Stomach (tissue), 8 donors: ENCODE measurements at regions not wholly inside any gene's neighbourhood (a gene's known extent, or its start where the extent isn't known, plus 50 kb on each side); places are given as distances from the start of the nearest gene placed in this dataset.

Source experiments
- DNase-seq, 2 donors: peaks; one replicate each; pipeline versions ENCODE4 v3.0.0 to v3.0.0-alpha.2; 2013 to 2019
- H3K27ac ChIP-seq, 5 donors: fragments of 200-600 bp in 4 of 5; sonication (generic) in 4 of 5; one replicate each; pipeline ENCODE4 v1.5.1; 2013 to 2019; ENCODE audit warnings: mild to moderate bottlenecking in 1 of 5, moderate library complexity in 1 of 5
- H3K27me3 ChIP-seq, 3 donors: fragments of 200-600 bp; sonication (generic); one replicate each; pipeline ENCODE4 v1.5.1; 2017 to 2019; ENCODE audit warnings: mixed run types in 1 of 3
- H3K36me3 ChIP-seq, 4 donors: fragments of 200-600 bp; sonication (generic); 1 replicate in 3 of 4; 2 replicates in 1 of 4; pipeline ENCODE4 v1.5.1; 2016 to 2019
- H3K4me1 ChIP-seq, 4 donors: fragments of 200-600 bp; sonication (generic); one replicate each; pipeline ENCODE4 v1.5.1; 2016 to 2019
- H3K4me3 ChIP-seq, 4 donors: fragments of 200-600 bp; sonication (generic) in 3 of 4; one replicate each; pipeline ENCODE4 v1.5.1; 2016 to 2019; ENCODE audit warnings: mild to moderate bottlenecking in 1 of 4
- H3K9me3 ChIP-seq, 4 donors: fragments of 200-600 bp; sonication (generic); one replicate each; pipeline ENCODE4 v1.5.1; 2016 to 2019
- EP300 ChIP-seq: sonication (generic); formaldehyde crosslinking; IDR thresholded peaks from one replicate; pipeline ENCODE4 v1.6.1; 2017; ENCODE audit warnings: antibody characterized with exemption
- POLR2A ChIP-seq, 4 donors: fragments of 450-650 bp; IDR thresholded peaks; one replicate each; pipeline ENCODE4 v1.6.1; 2016; ENCODE audit warnings: antibody characterized with exemption in 4 of 4, control low read depth in 2 of 4, mild to moderate bottlenecking in 1 of 4, moderate library complexity in 1 of 4
- POLR2AphosphoS5 ChIP-seq, 3 donors: sonication (generic); formaldehyde crosslinking; IDR thresholded peaks; one replicate each; pipeline ENCODE4 v1.6.1; 2016; ENCODE audit warnings: antibody characterized with exemption in 3 of 3
- WGBS, 5 donors: extraction: QIAGEN DNeasy Blood & Tissue Kit in 3 of 5; methylation state at CpG; one replicate each; pipeline versions ENCODE4 v1.1.5 to v1.1.7; 2013 to 2018; 5-methylcytosine and 5-hydroxymethylcytosine counted together
- intact Hi-C: fragments of 100-400 bp; cut with DNase I; formaldehyde crosslinking; loops from one replicate; pipeline ENCODE4 v1.15.1; 2023; ENCODE audit warnings: low total_unique reads
- TF ChIP-seq, protein P1 (sequence below), 7 experiments: fragments of 450-650 bp in 4 of 7; fragments of 200-600 bp in 3 of 7; sonication (generic) in 3 of 7; IDR thresholded peaks; one replicate each; pipeline ENCODE4 v1.5.1; 2016 to 2019; ENCODE audit warnings: antibody characterized with exemption in 7 of 7, control low read depth in 2 of 7, mild to moderate bottlenecking in 1 of 7
- donor health status: healthy with polysubstance abuse.
- donor health status: Bipolar disorder and iron deficiency.
- donor health status: healthy.

GRCh38 chr5:133675376-133676154, 63.2 kb upstream of the FSTL4 start:
- WGBS, 5 donors, result 64 to 74% (median 71%) methylated on average over 7 to 13 of the region's 13 CpGs
- no peaks in the 10 kb centered on the region for H3K4me1 ChIP-seq
- no peaks in the 10 kb centered on the region for H3K27me3 ChIP-seq
- H3K9me3 ChIP-seq, result peaks cover 0 to 11% (median 4%) of the 10 kb centered on the region in 4 donors
- DNase-seq, result no peak
- TF ChIP-seq, protein P1, sequence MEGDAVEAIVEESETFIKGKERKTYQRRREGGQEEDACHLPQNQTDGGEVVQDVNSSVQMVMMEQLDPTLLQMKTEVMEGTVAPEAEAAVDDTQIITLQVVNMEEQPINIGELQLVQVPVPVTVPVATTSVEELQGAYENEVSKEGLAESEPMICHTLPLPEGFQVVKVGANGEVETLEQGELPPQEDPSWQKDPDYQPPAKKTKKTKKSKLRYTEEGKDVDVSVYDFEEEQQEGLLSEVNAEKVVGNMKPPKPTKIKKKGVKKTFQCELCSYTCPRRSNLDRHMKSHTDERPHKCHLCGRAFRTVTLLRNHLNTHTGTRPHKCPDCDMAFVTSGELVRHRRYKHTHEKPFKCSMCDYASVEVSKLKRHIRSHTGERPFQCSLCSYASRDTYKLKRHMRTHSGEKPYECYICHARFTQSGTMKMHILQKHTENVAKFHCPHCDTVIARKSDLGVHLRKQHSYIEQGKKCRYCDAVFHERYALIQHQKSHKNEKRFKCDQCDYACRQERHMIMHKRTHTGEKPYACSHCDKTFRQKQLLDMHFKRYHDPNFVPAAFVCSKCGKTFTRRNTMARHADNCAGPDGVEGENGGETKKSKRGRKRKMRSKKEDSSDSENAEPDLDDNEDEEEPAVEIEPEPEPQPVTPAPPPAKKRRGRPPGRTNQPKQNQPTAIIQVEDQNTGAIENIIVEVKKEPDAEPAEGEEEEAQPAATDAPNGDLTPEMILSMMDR (IDR thresholded peaks at IDR 0.05), result no peak
- TF ChIP-seq POLR2AphosphoS5 (IDR thresholded peaks at IDR 0.05) (no peak), POLR2A (IDR thresholded peaks at IDR 0.05) (no peak), EP300 (no peak)
- H3K36me3 ChIP-seq, result no peaks in the 10 kb centered on the region
- intact Hi-C loops, result no loop called here
- H3K4me3 ChIP-seq, result no peak overlapping the region
- no peak overlapping the region for H3K27ac ChIP-seq

DNA sequence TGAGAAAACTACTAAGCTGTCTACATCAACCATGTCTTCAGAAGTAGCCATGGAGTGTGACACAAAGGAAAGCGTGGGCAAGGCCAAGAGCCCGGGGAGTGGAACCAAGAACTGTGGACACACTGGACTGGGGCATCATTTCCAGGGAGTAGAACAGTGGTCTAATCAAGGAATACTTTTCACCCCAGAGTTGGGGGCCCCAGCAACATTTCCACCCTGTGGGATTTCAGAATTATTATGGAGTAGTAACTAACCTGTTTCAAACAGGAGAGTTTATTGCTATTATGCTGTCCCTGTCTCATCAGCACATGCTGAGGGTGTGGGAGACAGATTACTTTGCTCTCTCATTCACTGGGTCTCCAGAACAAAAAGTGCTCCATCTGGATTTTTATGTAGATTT, 58.0 kb upstream of the FSTL4 start:
- no peak for DNase-seq
- WGBS, 5 donors, result 47 to 95% (median 92%) methylated on average over 2 of the region's 2 CpGs
- peaks cover 0 to 16% (median 11%) of the 10 kb centered on the region in 4 donors for H3K9me3 ChIP-seq
- H3K36me3 ChIP-seq, result no peaks in the 10 kb centered on the region
- intact Hi-C loops, result no loop called here
- H3K27me3 ChIP-seq, result no peaks in the 10 kb centered on the region
- H3K27ac ChIP-seq, result no peak overlapping the region
- no peaks in the 10 kb centered on the region for H3K4me1 ChIP-seq
- H3K4me3 ChIP-seq, result no peak overlapping the region
- TF ChIP-seq POLR2A (IDR thresholded peaks at IDR 0.05), result no peak
- TF ChIP-seq EP300, result no peak
- TF ChIP-seq POLR2AphosphoS5 (IDR thresholded peaks at IDR 0.05), result no peak
- TF ChIP-seq, protein P1 (IDR thresholded peaks at IDR 0.05), result no peak

- Histone ChIP-seq H3K27ac (no peak overlapping the region), H3K9me3 (peaks cover 0 to 16% (median 11%) of the 10 kb centered on the region in 4 donors), H3K4me1 (no peaks in the 10 kb centered on the region), H3K27me3 (no peaks in the 10 kb centered on the region), H3K4me3 (no peak overlapping the region), H3K36me3 (no peaks in the 10 kb centered on the region)
- no peak for DNase-seq
- WGBS, 5 donors, result 79 to 88% (median 84%) methylated on average over 6 of the region's 6 CpGs
- no peak for TF ChIP-seq POLR2A (IDR thresholded peaks at IDR 0.05)
- TF ChIP-seq EP300, result no peak
- TF ChIP-seq POLR2AphosphoS5 (IDR thresholded peaks at IDR 0.05), result no peak
- TF ChIP-seq, protein P1 (IDR thresholded peaks at IDR 0.05), result no peak
- intact Hi-C loops, result no loop called here
Observed at GRCh38 chr5:133669472-133669871, 57.1 kb upstream of the FSTL4 start.

GRCh38 chr5:133668458-133668857, 56.1 kb upstream of the FSTL4 start:
- no peak for DNase-seq
- Histone ChIP-seq H3K9me3 (peaks cover 0 to 16% (median 11%) of the 10 kb centered on the region in 4 donors), H3K4me1 (no peaks in the 10 kb centered on the region), H3K4me3 (no peak overlapping the region), H3K36me3 (no peaks in the 10 kb centered on the region), H3K27me3 (no peaks in the 10 kb centered on the region), H3K27ac (no peak overlapping the region)
- TF ChIP-seq, protein P1 (IDR thresholded peaks at IDR 0.05), result no peak
- no peak for TF ChIP-seq POLR2AphosphoS5 (IDR thresholded peaks at IDR 0.05)
- no peak for TF ChIP-seq POLR2A (IDR thresholded peaks at IDR 0.05)
- no peak for TF ChIP-seq EP300
- 82 to 91% (median 88%) methylated on average over 5 of the region's 5 CpGs for WGBS, 5 donors
- intact Hi-C loops, result no loop called here
